MM.1S (cell line): ENCODE measurements at regions not wholly inside any gene's neighbourhood (a gene's known extent, or its start where the extent isn't known, plus 50 kb on each side); places are given as distances from the start of the nearest gene placed in this dataset.

Source experiments
- DNase-seq: peaks from one replicate; pipeline ENCODE4 v3.0.0-alpha.2; 2015
- H2AFZ ChIP-seq: fragments of 300-600 bp; sonication (generic); 2 replicates; pipeline ENCODE4 v1.6.0; 2016; ENCODE audit warnings: antibody characterized with exemption, low read length
- H3F3A ChIP-seq: fragments of 300-600 bp; sonication (generic); 2 replicates; pipeline ENCODE4 v1.6.1; 2016; ENCODE audit warnings: mild to moderate bottlenecking, antibody characterized with exemption, low read length, moderate library complexity, mixed read lengths; ENCODE audit not compliant: insufficient read depth
- H3K27ac ChIP-seq: fragments of 300-600 bp; sonication (generic); 2 replicates; pipeline ENCODE4 v1.5.1; 2016; ENCODE audit warnings: mild to moderate bottlenecking, low read length
- H3K27me3 ChIP-seq: fragments of 300-600 bp; sonication (generic); replicated peaks from 2 replicates; pipeline ENCODE4 v1.6.0; 2016; ENCODE audit warnings: low read length; ENCODE audit not compliant: insufficient read depth
- H3K36me3 ChIP-seq: fragments of 300-600 bp; sonication (generic); replicated peaks from 2 replicates; pipeline ENCODE4 v1.6.1; 2016; ENCODE audit warnings: mild to moderate bottlenecking, low read length, mixed read lengths; ENCODE audit not compliant: insufficient read depth
- H3K4me1 ChIP-seq: fragments of 300-600 bp; sonication (generic); 2 replicates; pipeline ENCODE4 v1.6.1; 2016; ENCODE audit warnings: low read length, mixed read lengths
- H3K4me2 ChIP-seq: fragments of 300-600 bp; sonication (generic); 2 replicates; pipeline ENCODE4 v1.6.0; 2016; ENCODE audit warnings: low read depth, low read length
- H3K4me3 ChIP-seq: fragments of 300-600 bp; sonication (generic); 2 replicates; pipeline ENCODE4 v1.5.1; 2016; ENCODE audit warnings: low read length, mixed read lengths
- H3K79me2 ChIP-seq: fragments of 300-600 bp; sonication (generic); 2 replicates; pipeline ENCODE4 v1.6.1; 2016; ENCODE audit warnings: mixed run types, low read length, mixed read lengths
- H3K9ac ChIP-seq: fragments of 300-600 bp; sonication (generic); 2 replicates; pipeline ENCODE4 v1.6.1; 2016; ENCODE audit warnings: low read length, mixed read lengths
- H3K9me2 ChIP-seq: fragments of 300-600 bp; sonication (generic); replicated peaks from 2 replicates; pipeline ENCODE4 v1.6.1; 2016; ENCODE audit warnings: mild to moderate bottlenecking, low read length, mixed read lengths; ENCODE audit not compliant: insufficient read depth
- H3K9me3 ChIP-seq: fragments of 300-600 bp; sonication (generic); replicated peaks from 2 replicates; pipeline ENCODE4 v1.6.1; 2016; ENCODE audit warnings: mild to moderate bottlenecking, low read length, mixed read lengths; ENCODE audit not compliant: insufficient read depth
- H4K20me1 ChIP-seq: fragments of 300-600 bp; sonication (generic); 2 replicates; pipeline ENCODE4 v1.6.1; 2016; ENCODE audit warnings: mild to moderate bottlenecking, low read length, moderate library complexity, mixed read lengths; ENCODE audit not compliant: insufficient read depth
- CTCF ChIP-seq: fragments of 300-600 bp; sonication (generic); IDR thresholded peaks from 2 replicates; pipeline ENCODE4 v1.5.1; 2016; ENCODE audit warnings: antibody characterized with exemption, low read length, mixed read lengths
- EZH2 ChIP-seq: fragments of 300-600 bp; sonication (generic); optimal IDR thresholded peaks from 2 replicates; pipeline ENCODE3; 2017; ENCODE audit warnings: low read depth, mild to moderate bottlenecking, antibody characterized with exemption, low read length, mixed read lengths
- EZH2phosphoT487 ChIP-seq: fragments of 300-600 bp; sonication (generic); IDR thresholded peaks from 2 replicates; pipeline ENCODE4 v1.6.1; 2018; ENCODE audit warnings: antibody characterized with exemption, low read length

GRCh38 chrX:30948626-30949025 lies 59.6 kb upstream of the TAB3 start:
- Histone ChIP-seq H3K9ac (no peak overlapping the region), H2AFZ (no peak overlapping the region), H3K9me3 (no peaks in the 10 kb centered on the region), H3K27me3 (no peaks in the 10 kb centered on the region), H3K4me1 (no peaks in the 10 kb centered on the region), H4K20me1 (no peaks in the 10 kb centered on the region), H3K36me3 (no peaks in the 10 kb centered on the region), H3K4me3 (no peak overlapping the region), H3K27ac (no peak overlapping the region), H3K79me2 (no peaks in the 10 kb centered on the region), H3K4me2 (no peak overlapping the region), H3F3A (no peaks in the 10 kb centered on the region), H3K9me2 (no peaks in the 10 kb centered on the region)
- TF ChIP-seq EZH2: no peak
- TF ChIP-seq EZH2phosphoT487: no peak
- no peak for TF ChIP-seq CTCF
- no peak for DNase-seq

DNA sequence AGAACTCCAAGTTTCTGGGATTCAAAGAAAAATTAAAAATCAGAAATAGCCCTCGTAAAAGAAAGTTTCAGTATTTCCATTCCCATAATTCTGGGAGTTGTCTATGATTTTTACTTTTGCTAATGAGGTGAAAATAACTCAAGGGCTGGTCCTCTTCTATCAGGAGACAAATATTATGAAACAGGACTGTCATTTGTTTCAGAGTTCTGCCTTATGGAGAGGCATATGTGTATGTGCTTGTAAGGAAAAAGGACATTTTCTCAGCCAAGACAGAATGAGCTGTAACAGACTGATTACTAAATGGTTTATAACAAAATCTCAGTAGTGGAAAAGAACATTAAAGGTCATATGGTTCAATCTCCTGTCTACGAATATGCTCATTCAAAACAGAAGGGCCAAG lies 59.0 kb upstream of the TAB3 start:
- H3K79me2 ChIP-seq: no peaks in the 10 kb centered on the region
- no peak for TF ChIP-seq EZH2
- TF ChIP-seq CTCF: no peak
- TF ChIP-seq EZH2phosphoT487: no peak
- H3K9me3 ChIP-seq: no peaks in the 10 kb centered on the region
- no peaks in the 10 kb centered on the region for H3K27me3 ChIP-seq
- H3K4me3 ChIP-seq: no peak overlapping the region
- H3K9ac ChIP-seq: no peak overlapping the region
- H2AFZ ChIP-seq: no peak overlapping the region
- no peaks in the 10 kb centered on the region for H3K9me2 ChIP-seq
- no peak overlapping the region for H3K4me2 ChIP-seq
- H3K36me3 ChIP-seq: no peaks in the 10 kb centered on the region
- no peaks in the 10 kb centered on the region for H3F3A ChIP-seq
- no peak overlapping the region for H3K27ac ChIP-seq
- no peaks in the 10 kb centered on the region for H3K4me1 ChIP-seq
- no peaks in the 10 kb centered on the region for H4K20me1 ChIP-seq
- DNase-seq: no peak

- H3K4me1 ChIP-seq: no peaks in the 10 kb centered on the region
- no peaks in the 10 kb centered on the region for H4K20me1 ChIP-seq
- H3K79me2 ChIP-seq: no peaks in the 10 kb centered on the region
- no peak overlapping the region for H3K4me3 ChIP-seq
- no peaks in the 10 kb centered on the region for H3K9me2 ChIP-seq
- TF ChIP-seq CTCF (no peak), EZH2phosphoT487 (no peak), EZH2 (no peak)
- no peaks in the 10 kb centered on the region for H3F3A ChIP-seq
- H3K4me2 ChIP-seq: no peak overlapping the region
- H3K36me3 ChIP-seq: no peaks in the 10 kb centered on the region
- H3K9me3 ChIP-seq: no peaks in the 10 kb centered on the region
- no peak overlapping the region for H2AFZ ChIP-seq
- H3K27ac ChIP-seq: no peak overlapping the region
- no peaks in the 10 kb centered on the region for H3K27me3 ChIP-seq
- no peak overlapping the region for H3K9ac ChIP-seq
- no peak for DNase-seq
Observed at GRCh38 chrX:30943984-30944383, 54.9 kb upstream of the TAB3 start.
